Liver (tissue), 3 donors: ENCODE measurements at regions not wholly inside any gene's neighbourhood (a gene's known extent, or its start where the extent isn't known, plus 50 kb on each side); places are given as distances from the start of the nearest gene placed in this dataset.

Experiments used
- EGR1 ChIP-seq, 2 donors: IDR thresholded peaks; 2 replicates each; pipeline ENCODE4 v1.6.1; 2016 to 2018; ENCODE audit warnings: antibody characterized with exemption in 2 of 2, low read depth in 2 of 2
- JUND ChIP-seq, 2 donors: IDR thresholded peaks; 2 replicates each; pipeline ENCODE4 v1.6.1; 2016; ENCODE audit warnings: antibody characterized with exemption in 2 of 2
- RAD21 ChIP-seq, 2 donors: IDR thresholded peaks; 2 replicates each; pipeline ENCODE4 v1.6.1; 2016; ENCODE audit warnings: antibody characterized with exemption in 2 of 2, mild to moderate bottlenecking in 2 of 2
- SP1 ChIP-seq: IDR thresholded peaks from 2 replicates; pipeline ENCODE4 v1.6.1; 2018; ENCODE audit warnings: antibody characterized with exemption, mild to moderate bottlenecking
- TAF1 ChIP-seq: conservative IDR thresholded peaks from 2 replicates; pipeline ENCODE4 v1.6.1; 2016; ENCODE audit warnings: antibody characterized with exemption, mild to moderate bottlenecking
- YY1 ChIP-seq: IDR thresholded peaks from 2 replicates; pipeline ENCODE4 v1.6.1; 2016; ENCODE audit warnings: antibody characterized with exemption, mild to moderate bottlenecking
- TF ChIP-seq, protein P1 (sequence below): fragments of 150-350 bp; IDR thresholded peaks from 2 replicates; pipeline ENCODE4 v1.5.1; 2017; ENCODE audit warnings: improper control_type of control experiment, low read depth, low read length; ENCODE audit not compliant: missing input control
- TF ChIP-seq, protein P2 (sequence below): IDR thresholded peaks from 2 replicates; pipeline ENCODE4 v1.6.1; 2016; ENCODE audit warnings: antibody characterized with exemption
- TF ChIP-seq, protein P3 (sequence below): IDR thresholded peaks from 2 replicates; pipeline ENCODE4 v1.6.1; 2016; ENCODE audit warnings: antibody characterized with exemption, mild to moderate bottlenecking
- TF ChIP-seq, protein P4 (sequence below): IDR thresholded peaks from 2 replicates; pipeline ENCODE4 v1.6.1; 2016; ENCODE audit warnings: antibody characterized with exemption
- donor health status: healthy.
- donor health status: healthy.

DNA sequence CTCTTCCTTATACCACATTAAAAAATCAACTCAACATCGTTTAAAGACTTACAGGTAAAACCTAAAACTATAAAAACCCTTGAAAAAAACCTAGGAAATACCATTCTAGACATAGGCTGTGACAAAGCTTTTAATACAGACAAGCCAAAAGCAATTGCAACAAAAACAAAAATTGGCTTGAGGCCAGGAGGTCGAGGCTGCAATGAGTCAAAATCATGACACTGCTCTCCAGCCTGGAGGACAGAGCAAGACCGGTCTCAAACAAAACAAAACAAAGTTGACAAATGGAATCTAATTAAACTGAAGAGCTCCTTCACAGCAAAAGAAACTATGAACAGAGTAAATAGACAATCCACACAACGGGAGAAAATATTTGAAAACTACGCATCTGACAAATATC, 1057.8 kb downstream of the FSCB start:
- TF ChIP-seq, protein P1, sequence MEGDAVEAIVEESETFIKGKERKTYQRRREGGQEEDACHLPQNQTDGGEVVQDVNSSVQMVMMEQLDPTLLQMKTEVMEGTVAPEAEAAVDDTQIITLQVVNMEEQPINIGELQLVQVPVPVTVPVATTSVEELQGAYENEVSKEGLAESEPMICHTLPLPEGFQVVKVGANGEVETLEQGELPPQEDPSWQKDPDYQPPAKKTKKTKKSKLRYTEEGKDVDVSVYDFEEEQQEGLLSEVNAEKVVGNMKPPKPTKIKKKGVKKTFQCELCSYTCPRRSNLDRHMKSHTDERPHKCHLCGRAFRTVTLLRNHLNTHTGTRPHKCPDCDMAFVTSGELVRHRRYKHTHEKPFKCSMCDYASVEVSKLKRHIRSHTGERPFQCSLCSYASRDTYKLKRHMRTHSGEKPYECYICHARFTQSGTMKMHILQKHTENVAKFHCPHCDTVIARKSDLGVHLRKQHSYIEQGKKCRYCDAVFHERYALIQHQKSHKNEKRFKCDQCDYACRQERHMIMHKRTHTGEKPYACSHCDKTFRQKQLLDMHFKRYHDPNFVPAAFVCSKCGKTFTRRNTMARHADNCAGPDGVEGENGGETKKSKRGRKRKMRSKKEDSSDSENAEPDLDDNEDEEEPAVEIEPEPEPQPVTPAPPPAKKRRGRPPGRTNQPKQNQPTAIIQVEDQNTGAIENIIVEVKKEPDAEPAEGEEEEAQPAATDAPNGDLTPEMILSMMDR, result no peak
- TF ChIP-seq EGR1 (IDR thresholded peaks at IDR 0.05; ENCODE audit: low read depth in 2 of 2) (no peak), RAD21 (IDR thresholded peaks at IDR 0.05) (no peak), TAF1 (no peak), YY1 (no peak), JUND (IDR thresholded peaks at IDR 0.05) (no peak), SP1 (no peak)
- TF ChIP-seq, protein P2, sequence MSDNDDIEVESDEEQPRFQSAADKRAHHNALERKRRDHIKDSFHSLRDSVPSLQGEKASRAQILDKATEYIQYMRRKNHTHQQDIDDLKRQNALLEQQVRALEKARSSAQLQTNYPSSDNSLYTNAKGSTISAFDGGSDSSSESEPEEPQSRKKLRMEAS, result no peak
- TF ChIP-seq, protein P3, sequence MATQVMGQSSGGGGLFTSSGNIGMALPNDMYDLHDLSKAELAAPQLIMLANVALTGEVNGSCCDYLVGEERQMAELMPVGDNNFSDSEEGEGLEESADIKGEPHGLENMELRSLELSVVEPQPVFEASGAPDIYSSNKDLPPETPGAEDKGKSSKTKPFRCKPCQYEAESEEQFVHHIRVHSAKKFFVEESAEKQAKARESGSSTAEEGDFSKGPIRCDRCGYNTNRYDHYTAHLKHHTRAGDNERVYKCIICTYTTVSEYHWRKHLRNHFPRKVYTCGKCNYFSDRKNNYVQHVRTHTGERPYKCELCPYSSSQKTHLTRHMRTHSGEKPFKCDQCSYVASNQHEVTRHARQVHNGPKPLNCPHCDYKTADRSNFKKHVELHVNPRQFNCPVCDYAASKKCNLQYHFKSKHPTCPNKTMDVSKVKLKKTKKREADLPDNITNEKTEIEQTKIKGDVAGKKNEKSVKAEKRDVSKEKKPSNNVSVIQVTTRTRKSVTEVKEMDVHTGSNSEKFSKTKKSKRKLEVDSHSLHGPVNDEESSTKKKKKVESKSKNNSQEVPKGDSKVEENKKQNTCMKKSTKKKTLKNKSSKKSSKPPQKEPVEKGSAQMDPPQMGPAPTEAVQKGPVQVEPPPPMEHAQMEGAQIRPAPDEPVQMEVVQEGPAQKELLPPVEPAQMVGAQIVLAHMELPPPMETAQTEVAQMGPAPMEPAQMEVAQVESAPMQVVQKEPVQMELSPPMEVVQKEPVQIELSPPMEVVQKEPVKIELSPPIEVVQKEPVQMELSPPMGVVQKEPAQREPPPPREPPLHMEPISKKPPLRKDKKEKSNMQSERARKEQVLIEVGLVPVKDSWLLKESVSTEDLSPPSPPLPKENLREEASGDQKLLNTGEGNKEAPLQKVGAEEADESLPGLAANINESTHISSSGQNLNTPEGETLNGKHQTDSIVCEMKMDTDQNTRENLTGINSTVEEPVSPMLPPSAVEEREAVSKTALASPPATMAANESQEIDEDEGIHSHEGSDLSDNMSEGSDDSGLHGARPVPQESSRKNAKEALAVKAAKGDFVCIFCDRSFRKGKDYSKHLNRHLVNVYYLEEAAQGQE, result no peak
- TF ChIP-seq, protein P4, sequence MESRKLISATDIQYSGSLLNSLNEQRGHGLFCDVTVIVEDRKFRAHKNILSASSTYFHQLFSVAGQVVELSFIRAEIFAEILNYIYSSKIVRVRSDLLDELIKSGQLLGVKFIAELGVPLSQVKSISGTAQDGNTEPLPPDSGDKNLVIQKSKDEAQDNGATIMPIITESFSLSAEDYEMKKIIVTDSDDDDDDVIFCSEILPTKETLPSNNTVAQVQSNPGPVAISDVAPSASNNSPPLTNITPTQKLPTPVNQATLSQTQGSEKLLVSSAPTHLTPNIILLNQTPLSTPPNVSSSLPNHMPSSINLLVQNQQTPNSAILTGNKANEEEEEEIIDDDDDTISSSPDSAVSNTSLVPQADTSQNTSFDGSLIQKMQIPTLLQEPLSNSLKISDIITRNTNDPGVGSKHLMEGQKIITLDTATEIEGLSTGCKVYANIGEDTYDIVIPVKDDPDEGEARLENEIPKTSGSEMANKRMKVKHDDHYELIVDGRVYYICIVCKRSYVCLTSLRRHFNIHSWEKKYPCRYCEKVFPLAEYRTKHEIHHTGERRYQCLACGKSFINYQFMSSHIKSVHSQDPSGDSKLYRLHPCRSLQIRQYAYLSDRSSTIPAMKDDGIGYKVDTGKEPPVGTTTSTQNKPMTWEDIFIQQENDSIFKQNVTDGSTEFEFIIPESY, result no peak
